ENCODE measurements at regions not wholly inside any gene's neighbourhood (a gene's known extent, or its start where the extent isn't known, plus 50 kb on each side); places are given as distances from the start of the nearest gene placed in this dataset.

DNA sequence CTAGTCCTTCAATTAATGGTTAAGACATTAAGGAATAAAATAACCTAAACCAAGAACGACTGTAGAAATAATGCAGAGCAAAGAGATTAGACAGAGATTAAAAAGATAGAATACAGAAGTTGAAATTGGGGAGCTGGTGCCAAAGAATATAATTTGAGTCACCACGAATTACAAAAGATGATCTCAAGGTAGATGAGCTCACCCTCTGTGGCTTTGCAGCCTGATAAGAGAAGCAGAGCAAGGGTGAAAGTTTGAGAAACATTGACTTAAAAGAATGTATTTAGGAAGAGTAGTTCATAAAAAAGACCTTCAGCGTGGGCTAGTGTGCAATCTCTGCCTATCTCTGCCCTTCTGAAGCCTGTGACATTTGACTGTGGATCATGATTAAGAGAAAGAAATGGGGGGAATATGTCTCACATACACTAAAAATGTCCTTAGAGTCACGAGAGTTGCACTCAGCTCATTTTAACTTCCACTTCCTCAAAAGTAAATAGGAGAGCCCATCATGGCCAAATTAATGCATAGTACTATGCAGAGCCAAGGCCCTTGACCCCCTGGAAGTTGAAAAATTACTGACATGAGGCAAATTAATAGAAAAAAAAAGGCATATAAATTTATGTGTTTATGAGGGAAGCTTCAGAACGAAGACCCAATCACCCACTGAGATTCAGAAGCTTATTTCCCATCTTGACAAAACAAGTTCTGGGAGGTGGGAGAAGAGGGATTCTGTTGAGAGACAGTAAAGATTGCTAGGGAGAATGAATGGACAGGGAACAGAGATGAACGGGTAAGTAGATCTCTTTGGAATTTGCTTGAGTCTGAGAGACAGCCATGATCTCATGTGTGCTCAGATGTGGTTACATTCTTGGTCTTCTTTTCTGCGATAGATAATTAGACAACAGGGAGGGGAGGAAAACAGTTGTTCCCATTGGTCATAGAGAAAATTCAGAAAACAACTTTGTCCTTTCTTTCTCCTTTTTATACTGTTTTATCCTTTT lies 395.4 kb upstream of the LRRC7 start:
- Mint-ChIP-seq H3K36me3 (ENCODE audit: low read depth) (no peaks in the 10 kb centered on the region), H3K4me1 (no peaks in the 10 kb centered on the region), H3K27ac (no peak overlapping the region), H3K9me3 (no peaks in the 10 kb centered on the region), H3K27me3 (no peaks in the 10 kb centered on the region), H3K4me3 (no peak overlapping the region)
- intact Hi-C loops (cut with micrococcal nuclease): no loop called here
- no peak for DNase-seq

DNA sequence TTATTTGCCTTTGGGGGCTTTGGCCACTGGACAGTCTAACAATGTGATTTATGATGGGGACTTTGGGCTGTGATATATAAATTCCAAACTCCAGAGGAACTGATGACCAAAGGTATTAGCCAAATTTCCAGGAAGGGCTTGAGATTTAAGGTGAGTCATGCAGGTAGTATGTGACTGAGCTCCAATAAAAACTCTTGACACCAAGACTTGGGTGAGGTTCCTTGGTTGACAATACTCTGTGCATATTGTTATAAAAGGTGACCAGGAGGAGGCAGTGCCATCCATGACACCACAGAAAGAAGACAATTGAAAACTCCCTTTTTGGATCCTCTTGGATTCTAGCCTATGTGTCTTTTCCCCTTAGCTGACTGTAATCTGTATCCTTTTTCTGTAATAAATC lies 392.7 kb upstream of the LRRC7 start:
- no peaks in the 10 kb centered on the region for H3K27me3 Mint-ChIP-seq
- H3K27ac Mint-ChIP-seq: no peak overlapping the region
- intact Hi-C loops (cut with micrococcal nuclease): no loop called here
- no peaks in the 10 kb centered on the region for H3K9me3 Mint-ChIP-seq
- H3K36me3 Mint-ChIP-seq (ENCODE audit: low read depth): no peaks in the 10 kb centered on the region
- H3K4me3 Mint-ChIP-seq: no peak overlapping the region
- H3K4me1 Mint-ChIP-seq: no peaks in the 10 kb centered on the region
- DNase-seq: no peak

GRCh38 chr1:69180358-69180757 lies 387.4 kb upstream of the LRRC7 start:
- no peaks in the 10 kb centered on the region for H3K4me1 Mint-ChIP-seq
- H3K27ac Mint-ChIP-seq: no peak overlapping the region
- H3K36me3 Mint-ChIP-seq (ENCODE audit: low read depth): no peaks in the 10 kb centered on the region
- no peaks in the 10 kb centered on the region for H3K27me3 Mint-ChIP-seq
- no peak for DNase-seq
- H3K4me3 Mint-ChIP-seq: no peak overlapping the region
- intact Hi-C loops (cut with micrococcal nuclease): no loop called here
- H3K9me3 Mint-ChIP-seq: no peaks in the 10 kb centered on the region

DNA sequence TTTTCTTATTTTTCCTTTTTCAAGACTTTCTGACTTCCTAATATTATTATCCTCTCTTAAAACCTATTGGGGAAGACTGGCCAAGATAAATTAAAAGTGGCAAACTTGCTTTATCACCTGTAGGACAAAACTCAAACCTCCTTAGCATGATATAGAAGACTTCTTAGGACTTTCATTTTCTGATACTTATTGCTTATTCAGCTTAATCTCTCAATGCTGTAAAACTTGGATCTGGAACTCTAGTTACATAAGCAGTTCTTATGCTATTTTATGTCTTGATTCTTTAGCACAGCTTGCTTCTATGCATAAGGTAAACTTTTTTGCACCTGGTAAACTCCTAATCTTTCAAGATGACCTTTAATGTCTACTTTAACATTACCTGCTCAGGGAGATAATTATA lies 382.3 kb upstream of the LRRC7 start:
- Mint-ChIP-seq H3K27ac (no peak overlapping the region), H3K4me3 (no peak overlapping the region), H3K27me3 (no peaks in the 10 kb centered on the region), H3K9me3 (no peaks in the 10 kb centered on the region), H3K4me1 (no peaks in the 10 kb centered on the region), H3K36me3 (ENCODE audit: low read depth) (no peaks in the 10 kb centered on the region)
- no peak for DNase-seq
- intact Hi-C loops (cut with micrococcal nuclease): no loop called here

DNA sequence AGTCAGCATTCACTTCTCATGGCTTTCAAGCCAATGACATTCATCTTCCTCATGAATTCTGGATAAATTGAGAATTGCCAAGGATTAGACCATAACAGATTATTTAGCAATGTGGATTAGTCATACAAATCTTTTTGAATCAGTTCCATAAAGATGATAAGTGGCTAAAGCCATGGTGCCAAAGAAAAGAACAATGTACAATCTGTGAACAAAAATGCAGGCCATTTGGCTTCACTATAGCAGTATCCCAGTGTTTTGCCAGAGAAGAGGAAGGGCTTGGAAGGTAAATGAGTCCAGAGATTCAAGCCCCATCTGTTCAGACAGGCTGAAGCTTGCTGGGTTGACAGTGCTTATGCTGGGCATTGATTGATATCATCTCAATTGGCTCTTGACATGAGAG lies 376.4 kb upstream of the LRRC7 start:
- no peak overlapping the region for H3K27ac Mint-ChIP-seq
- no peaks in the 10 kb centered on the region for H3K27me3 Mint-ChIP-seq

GRCh38 chr1:69195136-69195535 lies 372.6 kb upstream of the LRRC7 start:
- H3K4me1 Mint-ChIP-seq: no peaks in the 10 kb centered on the region
- no peaks in the 10 kb centered on the region for H3K27me3 Mint-ChIP-seq
- no peak overlapping the region for H3K27ac Mint-ChIP-seq
- DNase-seq: no peak
- no peaks in the 10 kb centered on the region for H3K9me3 Mint-ChIP-seq
- intact Hi-C loops (cut with micrococcal nuclease): no loop called here
- no peak overlapping the region for H3K4me3 Mint-ChIP-seq
- no peaks in the 10 kb centered on the region for H3K36me3 Mint-ChIP-seq (ENCODE audit: low read depth)

More for the DNA sequence above, 376.4 kb upstream of the LRRC7 start:
- Mint-ChIP-seq H3K4me3 (no peak overlapping the region), H3K9me3 (no peaks in the 10 kb centered on the region), H3K4me1 (no peaks in the 10 kb centered on the region), H3K36me3 (ENCODE audit: low read depth) (no peaks in the 10 kb centered on the region)
- intact Hi-C loops (cut with micrococcal nuclease): no loop called here
- no peak for DNase-seq

GRCh38 chr1:69196071-69196470 lies 371.7 kb upstream of the LRRC7 start:
- H3K9me3 Mint-ChIP-seq: no peaks in the 10 kb centered on the region
- intact Hi-C loops (cut with micrococcal nuclease): no loop called here
- DNase-seq: no peak
- no peaks in the 10 kb centered on the region for H3K27me3 Mint-ChIP-seq
- no peak overlapping the region for H3K27ac Mint-ChIP-seq
- H3K36me3 Mint-ChIP-seq (ENCODE audit: low read depth): no peaks in the 10 kb centered on the region
- no peaks in the 10 kb centered on the region for H3K4me1 Mint-ChIP-seq
- no peak overlapping the region for H3K4me3 Mint-ChIP-seq

DNA sequence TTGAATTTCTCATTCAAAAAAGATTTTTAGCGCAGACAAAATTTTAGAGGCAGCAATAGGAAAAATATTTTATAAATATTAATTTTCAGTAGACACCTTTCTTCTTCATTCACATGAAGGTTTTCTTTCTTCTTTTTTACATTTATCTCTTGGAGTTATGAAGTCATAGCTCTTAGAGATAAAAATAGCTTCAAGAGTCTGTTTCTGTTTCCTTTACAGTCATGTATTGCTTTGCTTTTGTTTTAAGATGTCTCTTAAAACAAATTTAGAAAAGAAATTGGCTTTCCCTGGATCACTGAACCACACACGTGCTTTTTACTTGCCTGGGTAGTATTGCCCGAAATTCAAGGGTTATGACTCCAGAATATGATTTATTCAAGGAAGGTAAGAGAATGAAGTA lies 369.9 kb upstream of the LRRC7 start:
- intact Hi-C loops (cut with micrococcal nuclease): no loop called here
- H3K9me3 Mint-ChIP-seq: no peaks in the 10 kb centered on the region
- no peaks in the 10 kb centered on the region for H3K36me3 Mint-ChIP-seq (ENCODE audit: low read depth)
- H3K4me3 Mint-ChIP-seq: no peak overlapping the region
- H3K27me3 Mint-ChIP-seq: no peaks in the 10 kb centered on the region
- H3K4me1 Mint-ChIP-seq: no peaks in the 10 kb centered on the region
- DNase-seq: no peak
- H3K27ac Mint-ChIP-seq: no peak overlapping the region

DNA sequence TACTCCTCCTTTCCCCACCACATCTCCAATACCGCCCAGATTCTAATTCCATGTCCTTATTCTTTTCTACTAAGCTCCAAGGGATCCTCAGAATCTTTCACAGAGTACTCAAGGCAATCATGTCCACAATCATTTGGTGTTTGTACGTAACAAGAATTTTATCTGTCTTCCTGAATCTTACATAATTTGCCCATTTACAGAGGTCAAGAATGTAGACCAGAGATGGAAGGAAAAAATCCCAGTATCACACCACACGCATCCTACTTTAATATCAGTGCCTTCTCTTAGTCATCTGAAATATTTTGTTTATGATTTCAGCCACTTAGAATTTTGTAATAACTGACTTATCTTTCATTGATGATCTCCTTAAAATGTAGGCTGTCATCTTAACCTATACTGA lies 366.0 kb upstream of the LRRC7 start:
- no peaks in the 10 kb centered on the region for H3K36me3 Mint-ChIP-seq (ENCODE audit: low read depth)
- intact Hi-C loops (cut with micrococcal nuclease): no loop called here
- peaks cover 3% of the 10 kb centered on the region for H3K9me3 Mint-ChIP-seq
- DNase-seq: no peak
- no peak overlapping the region for H3K27ac Mint-ChIP-seq
- H3K4me1 Mint-ChIP-seq: no peaks in the 10 kb centered on the region
- no peak overlapping the region for H3K4me3 Mint-ChIP-seq
- no peaks in the 10 kb centered on the region for H3K27me3 Mint-ChIP-seq

DNA sequence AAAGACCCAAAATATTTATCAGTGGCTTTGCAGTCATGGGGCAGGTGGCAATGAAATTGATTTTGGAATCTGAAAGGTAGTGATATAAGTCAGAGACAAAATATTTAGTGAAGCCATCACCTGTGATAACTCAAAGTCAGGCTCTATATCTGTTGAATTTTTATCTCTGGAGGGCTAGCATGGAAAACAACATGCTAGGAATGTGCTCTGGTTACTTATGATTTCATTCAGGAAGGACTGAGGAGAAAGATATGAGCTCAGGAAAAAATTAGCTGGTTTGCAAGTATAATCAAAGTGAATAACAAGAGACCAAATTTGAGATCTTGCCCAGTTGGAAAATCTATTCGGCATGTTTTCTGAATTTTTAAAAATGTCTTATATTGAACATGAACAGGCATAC lies 364.6 kb upstream of the LRRC7 start:
- no peak overlapping the region for H3K4me3 Mint-ChIP-seq
- intact Hi-C loops (cut with micrococcal nuclease): no loop called here
- no peak overlapping the region for H3K27ac Mint-ChIP-seq
- no peaks in the 10 kb centered on the region for H3K36me3 Mint-ChIP-seq (ENCODE audit: low read depth)
- DNase-seq: no peak
- peaks cover 3% of the 10 kb centered on the region for H3K9me3 Mint-ChIP-seq
- H3K27me3 Mint-ChIP-seq: no peaks in the 10 kb centered on the region
- no peaks in the 10 kb centered on the region for H3K4me1 Mint-ChIP-seq

DNA sequence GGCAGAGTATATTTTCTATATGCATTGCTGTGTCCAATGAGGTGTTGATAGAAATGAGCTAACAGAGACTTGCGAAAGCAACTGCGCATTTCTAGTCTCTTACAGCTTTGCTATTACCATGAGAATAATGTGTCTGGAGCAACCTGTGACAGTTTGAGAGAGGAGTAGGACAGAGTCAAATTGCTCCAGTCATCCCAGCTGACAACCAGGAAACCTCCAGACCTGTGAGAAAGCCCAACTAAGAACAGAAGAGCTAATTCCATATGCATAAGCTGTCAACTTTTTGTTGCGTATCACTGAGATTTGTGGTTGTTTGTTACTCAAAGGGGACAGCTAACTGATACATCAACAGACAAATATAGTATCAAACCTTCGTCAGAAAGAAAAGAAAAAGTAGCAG lies 354.1 kb upstream of the LRRC7 start:
- DNase-seq: no peak
- no peak overlapping the region for H3K27ac Mint-ChIP-seq
- no peaks in the 10 kb centered on the region for H3K9me3 Mint-ChIP-seq
- intact Hi-C loops (cut with micrococcal nuclease): no loop called here
- H3K36me3 Mint-ChIP-seq (ENCODE audit: low read depth): no peaks in the 10 kb centered on the region
- H3K27me3 Mint-ChIP-seq: no peaks in the 10 kb centered on the region
- H3K4me1 Mint-ChIP-seq: no peaks in the 10 kb centered on the region
- H3K4me3 Mint-ChIP-seq: no peak overlapping the region

GRCh38 chr1:69215883-69216282 lies 351.8 kb upstream of the LRRC7 start:
- H3K4me1 Mint-ChIP-seq: no peaks in the 10 kb centered on the region
- DNase-seq: no peak
- H3K9me3 Mint-ChIP-seq: no peaks in the 10 kb centered on the region
- H3K36me3 Mint-ChIP-seq (ENCODE audit: low read depth): no peaks in the 10 kb centered on the region
- H3K27ac Mint-ChIP-seq: no peak overlapping the region
- intact Hi-C loops (cut with micrococcal nuclease): loop anchor here (1.0 kb wide), 1 partner anchor 27 kb away; no protein-coding TSS in a partner anchor
- H3K27me3 Mint-ChIP-seq: no peaks in the 10 kb centered on the region
- H3K4me3 Mint-ChIP-seq: no peak overlapping the region

- no peaks in the 10 kb centered on the region for H3K4me1 Mint-ChIP-seq
- no peaks in the 10 kb centered on the region for H3K9me3 Mint-ChIP-seq
- H3K27me3 Mint-ChIP-seq: no peaks in the 10 kb centered on the region
- no peak for DNase-seq
- intact Hi-C loops (cut with micrococcal nuclease): no loop called here
- no peak overlapping the region for H3K27ac Mint-ChIP-seq
- no peak overlapping the region for H3K4me3 Mint-ChIP-seq
- no peaks in the 10 kb centered on the region for H3K36me3 Mint-ChIP-seq (ENCODE audit: low read depth)
These were observed 347.1 kb upstream of the LRRC7 start for GRCh38 chr1:69220672-69221071.

- Mint-ChIP-seq H3K27ac (no peak overlapping the region), H3K9me3 (no peaks in the 10 kb centered on the region), H3K4me3 (no peak overlapping the region), H3K4me1 (no peaks in the 10 kb centered on the region), H3K36me3 (ENCODE audit: low read depth) (no peaks in the 10 kb centered on the region), H3K27me3 (no peaks in the 10 kb centered on the region)
- no peak for DNase-seq
- intact Hi-C loops (cut with micrococcal nuclease): no loop called here
These were observed 346.2 kb upstream of the LRRC7 start for GRCh38 chr1:69221524-69221923.

- H3K27ac Mint-ChIP-seq: no peak overlapping the region
- no peak for DNase-seq
- H3K36me3 Mint-ChIP-seq (ENCODE audit: low read depth): no peaks in the 10 kb centered on the region
- no peak overlapping the region for H3K4me3 Mint-ChIP-seq
- H3K27me3 Mint-ChIP-seq: no peaks in the 10 kb centered on the region
- no peaks in the 10 kb centered on the region for H3K9me3 Mint-ChIP-seq
- intact Hi-C loops (cut with micrococcal nuclease): no loop called here
- H3K4me1 Mint-ChIP-seq: no peaks in the 10 kb centered on the region
These were observed 344.6 kb upstream of the LRRC7 start for GRCh38 chr1:69223156-69223555.
